ENCODE measurements at regions not wholly inside any gene's neighbourhood (a gene's known extent, or its start where the extent isn't known, plus 50 kb on each side); places are given as distances from the start of the nearest gene placed in this dataset.

GRCh38 chr1:100643471-100644196 is 75.9 kb upstream of the VCAM1 start:
- Histone ChIP-seq H3K4me2 (ENCODE audit: low read length) (no peak overlapping the region), H3K9me3 (ENCODE audit: control insufficient read depth, insufficient read depth, low read length) (no peaks in the 10 kb centered on the region), H3K27ac (ENCODE audit: low read depth, low read length) (no peak overlapping the region), H3K4me3 (ENCODE audit: low read length) (no peak overlapping the region), H4K20me1 (ENCODE audit: control insufficient read depth, insufficient read depth, low read depth, low read length) (no peaks in the 10 kb centered on the region), H3K27me3 (ENCODE audit: control insufficient read depth, low read length) (no peaks in the 10 kb centered on the region), H3K79me2 (ENCODE audit: control insufficient read depth, low read length) (no peaks in the 10 kb centered on the region), H3K9me2 (replicated peaks; ENCODE audit: control insufficient read depth, low read length) (no peaks in the 10 kb centered on the region; the same call in 1 of the 2 replicates), H3K4me1 (ENCODE audit: control insufficient read depth, low read length) (no peaks in the 10 kb centered on the region), H3K36me3 (ENCODE audit: control insufficient read depth, low read length) (no peaks in the 10 kb centered on the region), H3F3A (ENCODE audit: control insufficient read depth, insufficient read depth) (no peaks in the 10 kb centered on the region)
- TF ChIP-seq CTCF (IDR thresholded peaks at IDR 0.05; ENCODE audit: low read depth, low read length, poor library complexity, severe bottlenecking) (no peak), EZH2phosphoT487 (IDR thresholded peaks at IDR 0.05; ENCODE audit: borderline replicate concordance, low read length) (no peak)

- TF ChIP-seq EZH2phosphoT487 (IDR thresholded peaks at IDR 0.05; ENCODE audit: borderline replicate concordance, low read length) (no peak), CTCF (IDR thresholded peaks at IDR 0.05; ENCODE audit: low read depth, low read length, poor library complexity, severe bottlenecking) (no peak)
- H3K9me2 ChIP-seq (replicated peaks; ENCODE audit: control insufficient read depth, low read length) = no peaks in the 10 kb centered on the region; the same call in 1 of the 2 replicates
- no peaks in the 10 kb centered on the region for H3K9me3 ChIP-seq (ENCODE audit: control insufficient read depth, insufficient read depth, low read length)
- H3K79me2 ChIP-seq (ENCODE audit: control insufficient read depth, low read length) = no peaks in the 10 kb centered on the region
- H3K4me2 ChIP-seq (ENCODE audit: low read length) = no peak overlapping the region
- no peaks in the 10 kb centered on the region for H4K20me1 ChIP-seq (ENCODE audit: control insufficient read depth, insufficient read depth, low read depth, low read length)
- no peaks in the 10 kb centered on the region for H3F3A ChIP-seq (ENCODE audit: control insufficient read depth, insufficient read depth)
- no peak overlapping the region for H3K4me3 ChIP-seq (ENCODE audit: low read length)
- no peaks in the 10 kb centered on the region for H3K4me1 ChIP-seq (ENCODE audit: control insufficient read depth, low read length)
- no peaks in the 10 kb centered on the region for H3K27me3 ChIP-seq (ENCODE audit: control insufficient read depth, low read length)
- H3K36me3 ChIP-seq (ENCODE audit: control insufficient read depth, low read length) = no peaks in the 10 kb centered on the region
- no peak overlapping the region for H3K27ac ChIP-seq (ENCODE audit: low read depth, low read length)
Observed at GRCh38 chr1:100646001-100646400, 73.5 kb upstream of the VCAM1 start.

GRCh38 chr1:100649146-100649545 is 70.4 kb upstream of the VCAM1 start:
- Histone ChIP-seq H3K9me3 (ENCODE audit: control insufficient read depth, insufficient read depth, low read length) (no peaks in the 10 kb centered on the region), H3K36me3 (ENCODE audit: control insufficient read depth, low read length) (no peaks in the 10 kb centered on the region), H3K27ac (ENCODE audit: low read depth, low read length) (no peak overlapping the region), H3K4me3 (ENCODE audit: low read length) (no peak overlapping the region), H3K4me2 (ENCODE audit: low read length) (no peak overlapping the region), H3K4me1 (ENCODE audit: control insufficient read depth, low read length) (no peaks in the 10 kb centered on the region), H3F3A (ENCODE audit: control insufficient read depth, insufficient read depth) (no peaks in the 10 kb centered on the region), H4K20me1 (ENCODE audit: control insufficient read depth, insufficient read depth, low read depth, low read length) (no peaks in the 10 kb centered on the region), H3K27me3 (ENCODE audit: control insufficient read depth, low read length) (no peaks in the 10 kb centered on the region), H3K79me2 (ENCODE audit: control insufficient read depth, low read length) (no peaks in the 10 kb centered on the region), H3K9me2 (replicated peaks; ENCODE audit: control insufficient read depth, low read length) (no peaks in the 10 kb centered on the region; the same call in 1 of the 2 replicates)
- TF ChIP-seq CTCF (IDR thresholded peaks at IDR 0.05; ENCODE audit: low read depth, low read length, poor library complexity, severe bottlenecking) (no peak), EZH2phosphoT487 (IDR thresholded peaks at IDR 0.05; ENCODE audit: borderline replicate concordance, low read length) (no peak)
